ENCODE measurements at regions not wholly inside any gene's neighbourhood (a gene's known extent, or its start where the extent isn't known, plus 50 kb on each side); places are given as distances from the start of the nearest gene placed in this dataset.

DNA sequence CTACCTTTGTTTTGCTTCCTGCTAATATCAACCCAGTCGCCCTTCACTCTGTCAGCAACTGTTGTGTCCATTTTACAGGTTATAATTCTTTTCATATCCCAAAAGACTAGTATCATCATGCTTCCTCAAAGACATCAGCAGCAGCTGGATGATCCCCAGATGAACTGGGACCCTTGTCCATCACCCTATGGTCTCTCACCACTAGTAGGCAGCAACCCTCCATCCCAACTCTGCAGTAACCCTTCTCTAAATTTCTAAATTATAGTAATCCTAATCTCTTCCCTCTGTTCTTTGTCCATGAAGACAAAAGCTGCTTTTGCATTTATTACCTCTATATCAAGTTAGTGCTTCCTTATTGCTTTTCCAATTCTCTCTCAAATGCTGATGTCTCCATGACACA, 1025.8 kb downstream of the FAM181B start:
- TF ChIP-seq, protein P1, sequence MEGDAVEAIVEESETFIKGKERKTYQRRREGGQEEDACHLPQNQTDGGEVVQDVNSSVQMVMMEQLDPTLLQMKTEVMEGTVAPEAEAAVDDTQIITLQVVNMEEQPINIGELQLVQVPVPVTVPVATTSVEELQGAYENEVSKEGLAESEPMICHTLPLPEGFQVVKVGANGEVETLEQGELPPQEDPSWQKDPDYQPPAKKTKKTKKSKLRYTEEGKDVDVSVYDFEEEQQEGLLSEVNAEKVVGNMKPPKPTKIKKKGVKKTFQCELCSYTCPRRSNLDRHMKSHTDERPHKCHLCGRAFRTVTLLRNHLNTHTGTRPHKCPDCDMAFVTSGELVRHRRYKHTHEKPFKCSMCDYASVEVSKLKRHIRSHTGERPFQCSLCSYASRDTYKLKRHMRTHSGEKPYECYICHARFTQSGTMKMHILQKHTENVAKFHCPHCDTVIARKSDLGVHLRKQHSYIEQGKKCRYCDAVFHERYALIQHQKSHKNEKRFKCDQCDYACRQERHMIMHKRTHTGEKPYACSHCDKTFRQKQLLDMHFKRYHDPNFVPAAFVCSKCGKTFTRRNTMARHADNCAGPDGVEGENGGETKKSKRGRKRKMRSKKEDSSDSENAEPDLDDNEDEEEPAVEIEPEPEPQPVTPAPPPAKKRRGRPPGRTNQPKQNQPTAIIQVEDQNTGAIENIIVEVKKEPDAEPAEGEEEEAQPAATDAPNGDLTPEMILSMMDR (IDR thresholded peaks at IDR 0.05; ENCODE audit: insufficient read depth, low read length, poor library complexity, severe bottlenecking) = peak; percentile 29
- H3K4me3 ChIP-seq (ENCODE audit: low read depth, low read length) = no peak overlapping the region
- no peaks in the 10 kb centered on the region for H3K36me3 ChIP-seq (ENCODE audit: control insufficient read depth, insufficient read depth, low read length)
- H3K27me3 ChIP-seq (ENCODE audit: control insufficient read depth, insufficient read depth, low read length) = no peaks in the 10 kb centered on the region
- no peak for DNase-seq (ENCODE audit: low read depth)

DNA sequence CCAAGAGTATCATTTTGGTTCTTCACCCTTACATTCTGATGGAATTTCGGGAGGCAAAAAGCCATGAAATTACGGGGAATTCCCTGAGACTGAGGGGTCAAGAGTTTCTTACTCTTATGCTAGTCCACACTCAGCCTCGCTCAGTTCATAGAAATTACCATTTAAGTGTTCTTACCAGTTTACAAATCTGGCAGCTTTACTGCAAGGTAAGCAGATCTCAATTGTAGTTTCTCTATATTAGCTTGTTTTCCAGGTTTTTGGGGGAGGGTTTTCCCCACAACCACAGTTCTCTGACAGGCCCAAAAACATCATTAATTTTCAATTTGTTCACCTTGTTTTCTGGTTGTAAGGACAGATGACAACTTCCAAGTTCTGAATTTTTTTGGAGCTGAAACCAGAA, 1028.4 kb downstream of the FAM181B start:
- DNase-seq (ENCODE audit: low read depth) = no peak
- H3K4me3 ChIP-seq (ENCODE audit: low read depth, low read length) = no peak overlapping the region
- no peaks in the 10 kb centered on the region for H3K27me3 ChIP-seq (ENCODE audit: control insufficient read depth, insufficient read depth, low read length)
- no peaks in the 10 kb centered on the region for H3K36me3 ChIP-seq (ENCODE audit: control insufficient read depth, insufficient read depth, low read length)
- TF ChIP-seq, protein P1 (IDR thresholded peaks at IDR 0.05; ENCODE audit: insufficient read depth, low read length, poor library complexity, severe bottlenecking) = no peak

DNA sequence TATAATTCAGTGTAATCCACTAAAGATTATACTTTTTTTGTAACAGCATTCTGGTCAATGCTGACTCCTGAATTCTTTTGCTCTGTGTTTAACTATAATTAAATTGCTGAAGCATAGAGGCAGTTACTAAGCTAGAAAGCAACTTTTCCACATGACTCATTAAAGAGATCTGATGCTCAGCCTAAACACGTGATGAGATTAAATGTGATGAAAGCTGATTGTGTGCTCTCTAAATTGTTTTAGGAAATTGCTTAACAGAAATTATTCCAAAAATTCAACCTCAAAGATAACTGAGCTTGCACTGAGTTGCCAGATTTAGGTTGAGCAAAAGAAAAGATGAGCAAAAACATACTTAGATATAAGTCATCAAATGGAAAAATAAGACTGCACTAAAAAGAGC, 1033.6 kb downstream of the FAM181B start:
- no peaks in the 10 kb centered on the region for H3K36me3 ChIP-seq (ENCODE audit: control insufficient read depth, insufficient read depth, low read length)
- H3K4me3 ChIP-seq (ENCODE audit: low read depth, low read length) = no peak overlapping the region
- H3K27me3 ChIP-seq (ENCODE audit: control insufficient read depth, insufficient read depth, low read length) = no peaks in the 10 kb centered on the region
- DNase-seq (ENCODE audit: low read depth) = no peak
- TF ChIP-seq, protein P1 (IDR thresholded peaks at IDR 0.05; ENCODE audit: insufficient read depth, low read length, poor library complexity, severe bottlenecking) = no peak

DNA sequence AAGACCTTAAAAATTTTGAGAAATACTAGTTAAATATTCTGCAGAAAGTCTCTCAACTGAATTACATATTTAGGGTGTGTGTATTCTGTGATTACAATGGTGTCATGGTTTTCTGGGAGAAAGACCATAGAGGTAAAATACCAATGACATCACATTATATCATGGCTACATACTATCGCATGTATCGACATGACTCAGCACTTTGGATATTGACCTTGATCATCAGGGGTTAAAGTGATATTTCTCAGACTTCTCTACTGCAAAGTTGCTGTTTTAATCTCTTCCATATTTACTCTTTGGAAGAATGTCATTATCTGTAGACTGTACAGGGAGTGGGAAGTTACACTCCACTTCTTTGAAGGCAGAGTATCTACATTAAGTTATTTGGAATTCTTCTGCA, 1046.6 kb downstream of the FAM181B start:
- DNase-seq (ENCODE audit: low read depth) = no peak
- H3K27me3 ChIP-seq (ENCODE audit: control insufficient read depth, insufficient read depth, low read length) = no peaks in the 10 kb centered on the region
- H3K4me3 ChIP-seq (ENCODE audit: low read depth, low read length) = no peak overlapping the region
- no peaks in the 10 kb centered on the region for H3K36me3 ChIP-seq (ENCODE audit: control insufficient read depth, insufficient read depth, low read length)
- TF ChIP-seq, protein P1 (IDR thresholded peaks at IDR 0.05; ENCODE audit: insufficient read depth, low read length, poor library complexity, severe bottlenecking) = no peak

DNA sequence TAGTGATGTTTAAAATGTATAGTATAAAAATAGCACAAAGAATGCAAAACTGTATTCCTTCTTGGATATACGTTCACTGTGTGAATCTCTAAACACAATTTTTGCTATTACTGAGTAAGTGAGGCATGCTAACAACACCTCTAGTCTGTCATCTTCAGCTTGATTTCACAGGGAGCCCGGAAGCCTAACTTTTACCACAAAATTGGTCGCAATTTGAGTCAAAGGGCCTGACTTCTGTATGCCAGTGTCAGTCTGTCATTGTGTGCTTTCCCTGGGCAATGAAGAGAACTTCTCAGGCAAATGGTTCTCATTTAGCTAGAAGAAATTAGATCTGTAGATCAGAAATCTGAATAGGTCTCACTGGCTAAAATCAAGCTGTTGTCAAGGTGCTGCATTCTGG, 1059.5 kb downstream of the FAM181B start:
- DNase-seq (ENCODE audit: low read depth) = no peak
- Histone ChIP-seq H3K4me3 (ENCODE audit: low read depth, low read length) (no peak overlapping the region), H3K36me3 (ENCODE audit: control insufficient read depth, insufficient read depth, low read length) (no peaks in the 10 kb centered on the region), H3K27me3 (ENCODE audit: control insufficient read depth, insufficient read depth, low read length) (no peaks in the 10 kb centered on the region)
- TF ChIP-seq, protein P1 (IDR thresholded peaks at IDR 0.05; ENCODE audit: insufficient read depth, low read length, poor library complexity, severe bottlenecking) = no peak

DNA sequence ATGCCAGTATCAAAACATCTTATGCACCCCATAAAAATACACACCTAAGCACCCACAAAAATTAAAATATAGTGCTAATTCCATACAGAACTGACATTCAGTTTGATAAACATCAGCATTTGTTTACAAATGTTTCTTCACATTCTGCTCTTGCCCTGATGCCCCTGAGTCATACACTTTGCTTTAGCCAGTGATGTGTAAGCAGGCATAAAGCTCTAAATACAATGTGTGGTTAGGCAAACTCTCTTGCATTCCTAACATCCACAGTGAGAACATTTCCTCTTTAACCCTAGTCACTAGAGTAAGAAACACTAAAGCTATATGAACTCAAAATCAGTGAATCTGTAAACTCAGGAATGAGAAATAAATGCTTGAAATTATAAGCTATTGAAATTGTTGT, 1060.7 kb downstream of the FAM181B start:
- Histone ChIP-seq H3K27me3 (ENCODE audit: control insufficient read depth, insufficient read depth, low read length) (no peaks in the 10 kb centered on the region), H3K36me3 (ENCODE audit: control insufficient read depth, insufficient read depth, low read length) (no peaks in the 10 kb centered on the region), H3K4me3 (ENCODE audit: low read depth, low read length) (no peak overlapping the region)
- TF ChIP-seq, protein P1 (IDR thresholded peaks at IDR 0.05; ENCODE audit: insufficient read depth, low read length, poor library complexity, severe bottlenecking) = no peak
- peak; percentile 35 for DNase-seq (ENCODE audit: low read depth)
